ENCODE measurements at regions not wholly inside any gene's neighbourhood (a gene's known extent, or its start where the extent isn't known, plus 50 kb on each side); places are given as distances from the start of the nearest gene placed in this dataset.

GRCh38 chr11:80255021-80255420 is 814.2 kb upstream of the TENM4 start:
- H3K36me3 ChIP-seq (ENCODE audit: control insufficient read depth, insufficient read depth, low read length) = no peaks in the 10 kb centered on the region
- no peaks in the 10 kb centered on the region for H3K4me1 ChIP-seq (ENCODE audit: control insufficient read depth, insufficient read depth, low read length, poor library complexity, severe bottlenecking)
- no peak overlapping the region for H3K27ac ChIP-seq (ENCODE audit: low read depth, low read length, severe bottlenecking)
- no peak overlapping the region for H3K4me3 ChIP-seq (ENCODE audit: extremely low read depth, insufficient read depth, low read length, poor library complexity, severe bottlenecking)
- H3K9me3 ChIP-seq (ENCODE audit: control insufficient read depth, low read length) = no peaks in the 10 kb centered on the region

GRCh38 chr11:80241766-80242165 is 800.9 kb upstream of the TENM4 start:
- Histone ChIP-seq H3K9me3 (ENCODE audit: control insufficient read depth, low read length) (no peaks in the 10 kb centered on the region), H3K36me3 (ENCODE audit: control insufficient read depth, insufficient read depth, low read length) (no peaks in the 10 kb centered on the region), H3K4me1 (ENCODE audit: control insufficient read depth, insufficient read depth, low read length, poor library complexity, severe bottlenecking) (no peaks in the 10 kb centered on the region), H3K4me3 (ENCODE audit: extremely low read depth, insufficient read depth, low read length, poor library complexity, severe bottlenecking) (no peak overlapping the region), H3K27ac (ENCODE audit: low read depth, low read length, severe bottlenecking) (no peak overlapping the region)
- WGBS, 2 experiments (ENCODE audit: insufficient coverage in 2 of 2) = no CpG with 5 or more reads among the region's 3 CpGs

DNA sequence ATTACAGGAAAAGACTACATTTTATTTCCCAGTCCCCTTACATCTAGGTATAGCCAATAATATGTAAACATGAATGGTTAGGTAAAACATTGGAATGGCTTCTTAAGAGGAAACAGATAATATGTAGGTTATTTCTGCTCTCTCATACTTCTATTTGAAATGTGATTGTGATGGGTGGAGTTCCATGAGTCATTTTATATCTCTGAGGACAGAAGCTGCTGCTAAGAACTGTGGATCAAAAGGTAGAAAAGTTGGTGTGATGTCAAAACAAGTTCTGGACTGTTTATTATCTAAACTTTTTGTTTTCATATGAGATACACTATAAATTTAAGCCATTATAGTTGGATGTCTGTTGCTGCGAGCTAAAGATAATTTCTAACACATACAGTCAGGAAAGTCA is 799.4 kb upstream of the TENM4 start:
- Histone ChIP-seq H3K4me3 (ENCODE audit: extremely low read depth, insufficient read depth, low read length, poor library complexity, severe bottlenecking) (no peak overlapping the region), H3K9me3 (ENCODE audit: control insufficient read depth, low read length) (no peaks in the 10 kb centered on the region)
- WGBS, 2 experiments (ENCODE audit: insufficient coverage in 2 of 2) = no CpG with 5 or more reads among the region's 1 CpG

GRCh38 chr11:80239217-80239616 is 798.4 kb upstream of the TENM4 start:
- no peaks in the 10 kb centered on the region for H3K9me3 ChIP-seq (ENCODE audit: control insufficient read depth, low read length)
- H3K4me1 ChIP-seq (ENCODE audit: control insufficient read depth, insufficient read depth, low read length, poor library complexity, severe bottlenecking) = no peaks in the 10 kb centered on the region
- no peak overlapping the region for H3K27ac ChIP-seq (ENCODE audit: low read depth, low read length, severe bottlenecking)
- no peaks in the 10 kb centered on the region for H3K36me3 ChIP-seq (ENCODE audit: control insufficient read depth, insufficient read depth, low read length)
- 83 to 100% methylated on average over 1 of the region's 1 CpG for WGBS, 2 experiments (ENCODE audit: insufficient coverage in 2 of 2)
- H3K4me3 ChIP-seq (ENCODE audit: extremely low read depth, insufficient read depth, low read length, poor library complexity, severe bottlenecking) = no peak overlapping the region

More for the DNA sequence above, 799.4 kb upstream of the TENM4 start:
- Histone ChIP-seq H3K4me1 (ENCODE audit: control insufficient read depth, insufficient read depth, low read length, poor library complexity, severe bottlenecking) (no peaks in the 10 kb centered on the region), H3K36me3 (ENCODE audit: control insufficient read depth, insufficient read depth, low read length) (no peaks in the 10 kb centered on the region), H3K27ac (ENCODE audit: low read depth, low read length, severe bottlenecking) (no peak overlapping the region)

- H3K27ac ChIP-seq (ENCODE audit: low read depth, low read length, severe bottlenecking) = no peak overlapping the region
- H3K4me1 ChIP-seq (ENCODE audit: control insufficient read depth, insufficient read depth, low read length, poor library complexity, severe bottlenecking) = no peaks in the 10 kb centered on the region
- no peaks in the 10 kb centered on the region for H3K36me3 ChIP-seq (ENCODE audit: control insufficient read depth, insufficient read depth, low read length)
- no peak overlapping the region for H3K4me3 ChIP-seq (ENCODE audit: extremely low read depth, insufficient read depth, low read length, poor library complexity, severe bottlenecking)
- peaks cover 19% of the 10 kb centered on the region for H3K9me3 ChIP-seq (ENCODE audit: control insufficient read depth, low read length)
Observed at GRCh38 chr11:80227915-80228314, 787.1 kb upstream of the TENM4 start.

GRCh38 chr11:80214413-80214812 is 773.6 kb upstream of the TENM4 start:
- WGBS, 2 experiments (ENCODE audit: insufficient coverage in 2 of 2) = 89 to 100% methylated on average over 2 of the region's 2 CpGs
- Histone ChIP-seq H3K4me1 (ENCODE audit: control insufficient read depth, insufficient read depth, low read length, poor library complexity, severe bottlenecking) (no peaks in the 10 kb centered on the region), H3K36me3 (ENCODE audit: control insufficient read depth, insufficient read depth, low read length) (no peaks in the 10 kb centered on the region), H3K27ac (ENCODE audit: low read depth, low read length, severe bottlenecking) (no peak overlapping the region), H3K9me3 (ENCODE audit: control insufficient read depth, low read length) (no peaks in the 10 kb centered on the region), H3K4me3 (ENCODE audit: extremely low read depth, insufficient read depth, low read length, poor library complexity, severe bottlenecking) (no peak overlapping the region)

DNA sequence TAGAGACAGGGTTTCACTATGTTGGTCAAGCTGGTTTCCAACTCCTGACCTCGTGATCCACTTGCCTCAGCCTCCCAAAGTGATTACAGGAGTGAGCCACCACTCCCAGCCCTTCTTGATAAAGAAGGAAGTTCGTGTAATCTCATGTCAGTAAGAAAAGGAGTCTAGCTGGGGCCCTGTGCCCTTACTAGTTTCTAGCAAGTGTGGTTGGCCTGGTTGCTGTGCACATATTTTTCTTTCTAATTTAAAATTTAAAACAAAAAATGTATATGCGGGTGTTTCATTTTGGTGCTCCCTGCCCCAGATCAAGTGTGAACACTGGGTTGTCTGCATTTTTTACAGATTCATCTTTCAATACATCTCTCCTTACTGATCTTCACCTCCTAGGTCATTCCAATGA is 770.8 kb upstream of the TENM4 start:
- Histone ChIP-seq H3K9me3 (ENCODE audit: control insufficient read depth, low read length) (no peaks in the 10 kb centered on the region), H3K4me3 (ENCODE audit: extremely low read depth, insufficient read depth, low read length, poor library complexity, severe bottlenecking) (no peak overlapping the region), H3K4me1 (ENCODE audit: control insufficient read depth, insufficient read depth, low read length, poor library complexity, severe bottlenecking) (no peaks in the 10 kb centered on the region), H3K27ac (ENCODE audit: low read depth, low read length, severe bottlenecking) (no peak overlapping the region), H3K36me3 (ENCODE audit: control insufficient read depth, insufficient read depth, low read length) (no peaks in the 10 kb centered on the region)
- 43 to 81% methylated on average over 1 to 2 of the region's 3 CpGs for WGBS, 2 experiments (ENCODE audit: insufficient coverage in 2 of 2)

DNA sequence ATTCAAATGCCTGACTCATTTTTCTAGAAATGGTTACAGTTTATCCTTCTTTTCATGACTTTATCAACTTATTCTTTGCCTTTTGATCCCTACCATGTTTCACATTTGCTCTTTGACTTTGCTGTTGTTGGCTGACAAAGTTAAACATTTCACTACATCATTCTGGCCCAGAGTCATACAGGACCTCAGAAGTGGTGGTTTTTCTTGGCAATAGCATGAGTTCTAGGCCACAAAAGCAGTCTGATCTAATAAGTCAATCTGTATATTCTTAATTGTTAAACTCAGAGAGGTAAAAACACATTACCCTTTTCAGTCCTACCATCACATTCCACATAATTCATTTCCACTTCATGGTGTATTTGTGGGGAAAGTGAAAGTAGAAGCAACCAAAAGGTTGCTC is 763.2 kb upstream of the TENM4 start:
- Histone ChIP-seq H3K36me3 (ENCODE audit: control insufficient read depth, insufficient read depth, low read length) (no peaks in the 10 kb centered on the region), H3K4me3 (ENCODE audit: extremely low read depth, insufficient read depth, low read length, poor library complexity, severe bottlenecking) (no peak overlapping the region)

DNA sequence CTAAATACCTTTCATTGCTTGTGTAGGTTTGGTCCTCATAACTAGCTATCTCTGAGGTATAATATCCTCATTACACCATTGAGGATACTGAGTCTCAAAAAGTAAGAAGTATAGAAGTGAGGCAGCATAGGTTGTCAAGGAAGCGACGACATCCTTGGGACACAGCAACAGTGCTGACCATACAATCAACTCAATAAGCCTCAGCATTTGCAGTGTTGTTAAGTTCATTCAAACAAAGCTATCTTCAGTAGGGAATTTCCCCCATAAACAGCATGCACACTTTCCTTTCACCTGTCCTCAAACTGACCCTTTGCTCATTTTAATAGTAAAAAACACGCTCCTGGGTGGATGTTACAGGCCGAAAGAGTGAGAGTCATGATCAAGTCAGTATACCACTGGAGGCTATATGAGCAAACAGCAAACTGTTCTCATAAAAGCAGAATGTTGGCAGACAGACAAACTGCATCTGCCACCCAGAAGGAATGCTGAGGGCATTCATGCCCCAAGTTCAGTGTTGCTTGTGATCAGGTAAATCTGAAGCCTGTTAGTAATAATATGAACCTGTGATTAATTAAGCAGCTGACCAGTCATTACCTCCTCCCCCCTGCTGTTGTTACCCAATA is 756.2 kb upstream of the TENM4 start:
- H3K9me3 ChIP-seq (ENCODE audit: control insufficient read depth, low read length) = no peaks in the 10 kb centered on the region
- H3K4me1 ChIP-seq (ENCODE audit: control insufficient read depth, insufficient read depth, low read length, poor library complexity, severe bottlenecking) = no peaks in the 10 kb centered on the region
- no peak overlapping the region for H3K4me3 ChIP-seq (ENCODE audit: extremely low read depth, insufficient read depth, low read length, poor library complexity, severe bottlenecking)
- H3K27ac ChIP-seq (ENCODE audit: low read depth, low read length, severe bottlenecking) = no peak overlapping the region
- H3K36me3 ChIP-seq (ENCODE audit: control insufficient read depth, insufficient read depth, low read length) = no peaks in the 10 kb centered on the region
- WGBS, 2 experiments (ENCODE audit: insufficient coverage in 2 of 2) = 100% methylated on average over 2 of the region's 4 CpGs; no CpG with 5 or more reads in 1 of the 2 experiments

More for the DNA sequence above, 763.2 kb upstream of the TENM4 start:
- no peaks in the 10 kb centered on the region for H3K4me1 ChIP-seq (ENCODE audit: control insufficient read depth, insufficient read depth, low read length, poor library complexity, severe bottlenecking)
- no peaks in the 10 kb centered on the region for H3K9me3 ChIP-seq (ENCODE audit: control insufficient read depth, low read length)
- H3K27ac ChIP-seq (ENCODE audit: low read depth, low read length, severe bottlenecking) = no peak overlapping the region

- Histone ChIP-seq H3K4me3 (ENCODE audit: extremely low read depth, insufficient read depth, low read length, poor library complexity, severe bottlenecking) (no peak overlapping the region), H3K36me3 (ENCODE audit: control insufficient read depth, insufficient read depth, low read length) (no peaks in the 10 kb centered on the region), H3K27ac (ENCODE audit: low read depth, low read length, severe bottlenecking) (no peak overlapping the region), H3K9me3 (ENCODE audit: control insufficient read depth, low read length) (no peaks in the 10 kb centered on the region), H3K4me1 (ENCODE audit: control insufficient read depth, insufficient read depth, low read length, poor library complexity, severe bottlenecking) (no peaks in the 10 kb centered on the region)
Observed at GRCh38 chr11:80196041-80196440, 755.2 kb upstream of the TENM4 start.

- no peak overlapping the region for H3K27ac ChIP-seq (ENCODE audit: low read depth, low read length, severe bottlenecking)
- no CpG with 5 or more reads among the region's 1 CpG for WGBS, 2 experiments (ENCODE audit: insufficient coverage in 2 of 2)
- H3K4me1 ChIP-seq (ENCODE audit: control insufficient read depth, insufficient read depth, low read length, poor library complexity, severe bottlenecking) = no peaks in the 10 kb centered on the region
- no peaks in the 10 kb centered on the region for H3K9me3 ChIP-seq (ENCODE audit: control insufficient read depth, low read length)
- no peak overlapping the region for H3K4me3 ChIP-seq (ENCODE audit: extremely low read depth, insufficient read depth, low read length, poor library complexity, severe bottlenecking)
- no peaks in the 10 kb centered on the region for H3K36me3 ChIP-seq (ENCODE audit: control insufficient read depth, insufficient read depth, low read length)
Observed at GRCh38 chr11:80194625-80195024, 753.8 kb upstream of the TENM4 start.

GRCh38 chr11:80194016-80194415 is 753.2 kb upstream of the TENM4 start:
- no peaks in the 10 kb centered on the region for H3K9me3 ChIP-seq (ENCODE audit: control insufficient read depth, low read length)
- no CpG with 5 or more reads among the region's 1 CpG for WGBS, 2 experiments (ENCODE audit: insufficient coverage in 2 of 2)
- H3K36me3 ChIP-seq (ENCODE audit: control insufficient read depth, insufficient read depth, low read length) = no peaks in the 10 kb centered on the region
- no peak overlapping the region for H3K4me3 ChIP-seq (ENCODE audit: extremely low read depth, insufficient read depth, low read length, poor library complexity, severe bottlenecking)
- no peaks in the 10 kb centered on the region for H3K4me1 ChIP-seq (ENCODE audit: control insufficient read depth, insufficient read depth, low read length, poor library complexity, severe bottlenecking)
- H3K27ac ChIP-seq (ENCODE audit: low read depth, low read length, severe bottlenecking) = no peak overlapping the region

Data from mesodermal cell (in vitro differentiated cells).